ENCODE measurements at regions not wholly inside any gene's neighbourhood (a gene's known extent, or its start where the extent isn't known, plus 50 kb on each side); places are given as distances from the start of the nearest gene placed in this dataset.

GRCh38 chr5:14967166-14967565 is 95.6 kb upstream of the ANKH start:
- no peak for FAIRE-seq

DNA sequence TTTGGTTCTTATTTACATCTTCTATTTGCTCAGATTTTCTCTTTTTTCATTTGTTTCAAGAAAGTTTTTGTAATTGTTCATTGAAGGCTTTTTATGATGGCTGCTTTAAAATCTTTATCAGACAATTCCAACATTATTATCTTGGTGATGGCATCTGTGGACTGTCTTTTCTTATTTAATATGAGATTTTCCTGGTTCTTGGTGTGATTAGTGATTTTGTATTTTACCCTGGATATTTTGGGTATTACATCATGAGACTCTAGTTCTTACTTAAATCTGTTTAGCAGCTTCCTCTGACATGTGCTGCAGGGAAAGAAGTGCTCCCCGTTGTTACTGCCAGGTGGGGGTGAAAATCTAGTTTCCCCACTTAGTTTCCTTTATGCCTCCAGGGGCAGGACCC is 94.2 kb upstream of the ANKH start:
- no peak for FAIRE-seq

DNA sequence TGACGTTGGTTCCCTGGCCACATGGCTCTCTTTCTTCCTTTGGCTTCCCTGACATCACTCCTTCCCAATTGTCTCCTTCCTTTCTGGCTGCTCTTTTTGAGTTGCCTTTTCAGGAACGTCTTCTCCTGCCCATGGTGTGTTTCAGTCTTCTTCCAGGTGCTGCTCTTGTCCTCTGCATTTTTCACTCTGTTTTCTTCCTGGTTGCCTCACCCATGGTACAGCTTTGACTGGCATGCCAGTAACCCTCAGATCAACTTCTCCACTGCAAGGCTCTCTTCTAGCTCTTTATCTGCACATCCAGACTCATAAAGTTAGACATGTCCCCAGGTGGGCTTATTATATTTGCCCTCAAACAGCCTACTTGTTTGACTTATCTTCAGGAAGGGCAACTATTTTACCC is 91.0 kb upstream of the ANKH start:
- FAIRE-seq: no peak

DNA sequence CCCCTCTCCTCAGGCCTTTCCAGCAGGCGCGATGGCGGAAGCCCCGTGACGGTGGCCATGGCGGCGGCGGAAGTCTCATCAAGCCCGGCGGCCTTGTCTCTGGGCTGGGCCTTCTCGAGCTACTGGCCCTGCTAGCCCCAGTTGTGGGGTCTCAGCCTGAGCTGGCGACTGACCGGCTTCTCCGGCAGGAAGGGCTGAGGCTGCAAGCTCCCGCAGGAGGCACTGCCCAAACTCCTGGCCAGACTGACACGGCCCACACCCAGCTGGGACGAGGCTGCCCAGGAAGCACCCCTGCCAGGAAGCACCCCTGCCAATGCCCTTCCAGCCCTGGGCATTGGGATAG is 88.5 kb upstream of the ANKH start:
- no peak for FAIRE-seq

DNA sequence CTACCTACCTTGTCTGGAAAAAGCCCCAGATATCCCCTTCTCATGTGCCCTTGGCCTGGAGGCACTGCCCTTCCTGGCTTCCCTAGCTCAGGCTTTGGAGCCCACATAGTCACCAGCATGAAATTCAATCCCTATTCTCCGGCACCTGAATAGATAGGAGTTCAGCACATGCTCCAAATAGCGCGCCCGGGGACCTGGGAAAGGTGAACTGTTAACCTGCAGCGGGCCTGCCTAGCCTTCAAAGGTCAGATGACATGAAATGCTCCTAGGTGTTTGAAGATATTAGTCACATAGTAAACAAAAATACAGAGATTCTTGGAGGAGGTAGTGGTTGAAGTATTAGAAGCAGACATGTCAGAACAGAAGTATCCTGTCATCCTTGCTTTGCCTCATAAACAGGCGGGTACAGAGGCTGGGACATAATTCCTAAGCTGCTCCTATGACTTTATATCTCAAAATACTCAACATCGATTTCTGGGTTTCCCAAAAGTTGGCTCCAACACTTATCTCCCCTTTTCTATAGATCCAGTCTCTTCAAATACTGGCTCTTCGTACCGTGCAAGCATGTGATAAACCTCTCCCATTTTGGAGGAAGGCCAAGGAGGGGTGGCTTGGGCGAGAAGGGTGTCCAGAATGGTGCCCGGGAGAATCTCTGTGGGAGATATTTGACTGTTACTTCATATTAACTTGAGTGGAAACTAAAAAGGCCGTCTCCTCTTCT is 88.0 kb upstream of the ANKH start:
- no peak for FAIRE-seq

- FAIRE-seq: no peak
These were observed 86.6 kb upstream of the ANKH start for GRCh38 chr5:14958188-14958587.

DNA sequence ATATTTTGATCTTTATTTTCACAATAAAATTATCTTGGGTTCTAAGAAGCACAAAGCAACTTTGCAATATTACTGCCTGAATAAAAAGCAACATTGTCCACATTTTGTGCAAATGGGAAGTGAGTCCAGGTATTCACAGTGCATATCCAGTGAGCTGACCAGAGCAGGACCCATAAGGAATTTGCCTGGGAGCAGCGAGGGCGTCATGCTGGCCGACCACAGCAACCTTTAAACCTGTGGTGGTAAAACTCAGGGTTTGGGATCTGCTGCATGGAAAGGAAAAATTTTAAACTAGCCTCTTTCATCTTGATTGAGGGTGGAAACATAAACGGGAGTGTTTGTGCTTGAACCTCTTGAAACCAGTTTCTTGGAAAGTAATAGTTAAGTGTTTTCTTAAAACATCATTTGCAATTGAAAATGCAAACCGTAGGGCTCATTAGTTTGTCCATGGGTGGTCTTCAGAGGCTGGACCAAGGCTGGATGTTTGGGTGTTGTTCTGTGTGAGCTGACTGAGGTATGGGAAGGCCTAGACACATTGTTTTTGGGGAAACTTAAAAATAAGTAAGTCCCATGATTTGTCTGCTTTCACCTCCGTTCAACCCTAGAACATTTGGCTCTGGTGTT is 85.0 kb upstream of the ANKH start:
- FAIRE-seq: no peak

DNA sequence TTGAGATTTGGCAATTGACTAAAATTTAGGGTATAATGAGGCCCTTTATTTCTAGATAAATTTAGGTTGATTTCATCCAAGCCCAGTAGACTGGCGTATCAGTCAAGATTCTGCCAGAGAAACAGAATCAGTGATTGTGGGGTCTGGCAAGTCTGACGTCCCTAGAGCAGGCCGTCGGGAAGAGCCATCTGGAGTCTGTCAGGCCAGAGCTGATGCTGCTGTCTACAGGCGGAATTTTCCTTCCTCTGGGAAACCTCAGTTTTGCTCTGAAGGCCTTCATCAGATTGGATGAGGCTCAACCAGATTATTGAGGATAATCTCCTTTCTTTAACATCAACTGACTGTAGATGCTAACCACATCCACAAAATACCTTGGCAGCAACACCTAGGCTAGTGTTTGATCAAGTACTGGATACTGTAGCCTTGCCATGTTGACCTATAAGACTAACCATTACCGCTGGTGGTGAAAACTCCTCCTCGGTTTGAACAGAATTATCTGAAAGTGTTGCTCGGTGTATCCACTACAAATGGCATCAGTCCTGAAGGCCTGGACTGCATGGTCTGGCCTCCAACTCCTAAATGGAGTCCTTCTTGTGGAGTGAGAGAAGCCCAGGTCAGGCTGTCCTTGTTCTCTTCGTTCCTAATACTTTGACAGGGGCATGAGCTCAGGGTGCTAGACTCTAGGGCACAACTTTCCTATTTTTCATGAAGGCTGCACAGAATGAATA is 83.2 kb upstream of the ANKH start:
- no peak for FAIRE-seq

GRCh38 chr5:14954216-14954615 is 82.6 kb upstream of the ANKH start:
- no peak for FAIRE-seq

GRCh38 chr5:14953075-14953607 is 81.6 kb upstream of the ANKH start:
- FAIRE-seq: no peak

DNA sequence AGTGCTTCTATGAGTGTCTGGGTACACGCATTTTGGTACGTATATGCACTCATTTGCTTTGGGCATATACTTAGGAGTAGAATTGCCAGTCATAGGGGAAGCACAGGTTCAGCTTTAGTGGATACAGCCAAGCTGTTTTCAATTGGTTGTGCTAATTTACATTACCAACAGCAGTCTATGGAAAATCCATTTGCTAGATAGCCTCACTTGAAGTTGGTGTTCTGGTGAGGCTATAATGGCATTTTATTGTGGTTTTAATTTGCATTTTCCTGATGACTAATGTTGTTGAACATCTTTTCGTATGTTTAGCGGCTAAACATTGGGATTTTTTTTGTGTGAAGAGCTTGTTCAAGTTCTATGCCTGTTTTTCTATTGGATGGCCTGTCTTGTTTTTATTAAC is 76.8 kb upstream of the ANKH start:
- no peak for FAIRE-seq

DNA sequence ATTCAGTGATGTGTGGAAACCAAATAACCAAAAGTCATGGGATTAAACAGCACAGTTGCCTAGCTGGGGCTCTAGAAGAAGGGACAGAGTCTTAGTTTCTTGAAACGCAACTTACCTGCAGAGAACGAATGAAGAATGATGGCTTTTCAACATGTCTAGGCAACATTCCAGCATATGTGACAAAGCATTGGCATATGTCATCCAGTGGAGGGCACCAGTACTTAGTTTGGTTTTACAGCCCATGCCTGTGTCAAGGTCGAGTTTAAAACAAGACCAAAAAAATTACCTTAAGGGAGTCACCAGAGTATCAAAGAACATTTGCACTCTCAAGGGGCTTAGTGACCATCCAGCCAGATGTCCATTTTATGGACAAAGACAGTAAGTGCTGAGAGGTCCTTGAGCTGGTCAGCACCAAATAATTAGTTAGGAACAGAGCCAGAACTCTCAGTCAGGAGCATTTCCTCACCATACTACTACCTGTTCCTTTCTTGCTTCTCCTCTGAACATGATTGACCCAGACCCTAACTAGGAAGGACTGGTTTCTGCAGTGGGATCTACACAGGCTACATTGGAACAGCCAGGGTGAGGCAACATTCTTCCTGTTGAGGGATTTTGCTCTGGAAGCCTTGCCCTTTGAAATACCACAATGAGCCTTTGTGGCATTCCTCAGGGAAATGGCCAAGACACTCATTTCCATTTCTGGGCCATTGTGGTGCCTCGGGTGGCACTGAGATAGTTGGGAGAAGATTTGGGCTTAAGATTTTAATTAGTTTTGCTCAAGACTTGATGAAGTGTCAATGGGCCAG is 75.4 kb upstream of the ANKH start:
- FAIRE-seq: no peak

DNA sequence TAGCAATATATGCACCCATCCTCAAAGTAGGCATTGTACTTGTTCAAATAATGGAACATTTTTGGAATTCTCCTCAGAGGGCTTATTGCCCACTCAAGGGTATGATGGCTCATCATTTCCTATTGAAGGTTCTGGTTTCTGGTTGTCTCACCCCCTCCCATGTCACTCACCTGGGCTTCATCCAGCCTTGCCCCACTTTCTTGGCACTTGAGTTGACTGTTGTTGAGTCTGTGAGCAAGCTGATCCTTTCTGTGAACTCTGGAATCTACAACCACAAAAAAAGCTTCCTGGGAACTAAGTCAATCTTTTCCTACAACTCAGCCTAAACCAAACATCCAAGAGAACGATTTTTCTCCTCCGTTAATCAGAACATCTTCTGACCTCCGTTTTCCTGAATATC is 73.9 kb upstream of the ANKH start:
- FAIRE-seq: no peak

DNA sequence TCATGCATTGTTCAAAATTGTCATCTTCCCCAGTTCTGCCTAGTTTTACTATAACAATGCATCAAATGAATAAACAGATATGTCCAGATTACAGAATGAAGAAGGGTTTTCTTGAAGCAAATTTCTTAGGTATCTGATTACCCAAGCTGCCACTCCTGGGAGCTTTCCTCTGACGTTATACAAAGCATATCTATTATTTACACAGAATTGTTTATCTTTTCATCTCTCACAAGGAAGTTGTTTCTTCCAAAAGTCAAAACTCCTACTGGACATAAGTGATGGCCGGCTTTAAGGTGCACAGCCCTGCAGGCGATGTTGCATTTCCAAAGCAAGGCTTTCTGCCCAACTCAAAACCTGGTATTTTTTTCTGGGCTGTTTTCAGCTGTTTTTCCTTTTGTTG is 73.4 kb upstream of the ANKH start:
- no peak for FAIRE-seq

GRCh38 chr5:14944350-14944739 is 72.8 kb upstream of the ANKH start:
- FAIRE-seq: no peak

DNA sequence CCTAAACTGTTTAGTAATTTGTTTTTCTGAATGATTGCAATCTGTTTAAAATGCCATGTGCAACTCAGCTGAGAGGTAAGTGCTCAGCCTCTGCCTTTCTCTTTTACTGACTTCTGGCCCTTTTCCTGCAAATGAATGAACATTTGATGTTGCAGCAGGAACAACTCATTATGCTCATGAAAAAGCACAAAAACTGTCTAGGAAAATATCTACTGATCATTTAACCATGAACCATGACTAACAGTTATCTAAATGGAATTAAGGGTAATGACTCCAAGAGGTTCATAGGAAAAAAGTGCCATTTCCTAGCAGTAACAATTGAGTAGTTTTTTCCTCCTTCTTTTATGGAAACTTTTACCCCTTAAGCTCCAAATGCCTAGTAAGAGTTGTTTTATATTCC is 70.6 kb upstream of the ANKH start:
- no peak for FAIRE-seq

DNA sequence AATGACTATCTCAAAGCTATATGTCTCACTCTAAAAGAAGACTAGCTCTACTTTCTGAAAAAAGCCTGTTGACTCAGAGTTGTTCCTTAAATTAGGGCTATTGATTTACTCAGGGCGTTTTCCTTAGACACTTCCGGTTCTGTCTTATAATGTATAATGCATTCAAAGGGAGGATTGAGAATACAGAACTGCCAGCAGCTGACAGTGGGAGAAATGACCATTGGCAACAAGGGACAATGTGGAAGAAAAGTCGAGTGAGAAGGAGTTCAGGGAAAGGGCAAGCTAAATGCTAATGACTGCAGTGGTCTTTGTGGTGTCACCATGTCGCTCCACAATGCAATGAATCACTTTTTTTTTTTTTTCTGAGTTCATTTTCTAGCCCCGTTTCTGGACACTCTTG is 65.7 kb upstream of the ANKH start:
- FAIRE-seq: no peak

DNA sequence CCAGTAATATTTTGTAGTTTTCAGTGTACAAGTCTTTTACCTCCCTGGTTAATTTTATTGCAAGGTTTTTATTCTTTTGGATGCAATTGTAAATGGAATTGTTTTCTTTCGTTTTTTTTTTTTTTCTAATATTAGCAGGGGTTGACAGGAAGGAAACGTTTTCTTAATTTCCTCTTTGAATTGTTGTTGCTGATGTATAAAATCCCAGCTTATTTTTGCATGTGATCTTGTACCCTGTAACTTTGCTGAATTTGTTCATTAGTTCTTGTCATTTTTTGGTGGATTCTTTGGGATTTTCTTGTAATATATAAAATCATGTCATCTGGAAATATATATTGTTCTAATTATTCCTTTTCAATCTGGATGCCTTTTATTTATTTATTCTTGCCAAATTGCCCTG is 65.0 kb upstream of the ANKH start:
- FAIRE-seq: no peak

DNA sequence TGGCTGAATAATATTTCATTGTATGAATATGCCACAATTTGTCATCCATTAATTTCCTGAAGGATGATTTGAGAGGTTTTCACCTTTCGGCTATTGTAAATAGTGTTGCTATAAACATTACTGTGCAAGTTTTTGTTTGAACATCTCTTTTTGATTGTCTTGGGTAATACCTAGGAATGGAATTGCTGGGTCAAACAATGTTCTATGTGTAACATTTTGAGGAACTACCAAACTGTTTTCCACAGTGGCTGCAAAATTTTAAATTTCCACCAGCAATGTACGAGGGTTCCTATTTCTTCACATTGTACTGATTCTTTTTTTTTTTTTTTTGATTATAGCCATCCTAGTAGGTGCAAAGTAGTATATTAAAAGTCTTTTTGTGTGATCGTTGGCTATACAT is 63.8 kb upstream of the ANKH start:
- no peak for FAIRE-seq

- no peak for FAIRE-seq
These were observed 61.4 kb upstream of the ANKH start for GRCh38 chr5:14932902-14933469.

- FAIRE-seq: no peak
These were observed 58.9 kb upstream of the ANKH start for GRCh38 chr5:14930486-14930885.

- FAIRE-seq: no peak
These were observed 57.9 kb upstream of the ANKH start for GRCh38 chr5:14929293-14930065.
